ENCODE measurements at regions not wholly inside any gene's neighbourhood (a gene's known extent, or its start where the extent isn't known, plus 50 kb on each side); places are given as distances from the start of the nearest gene placed in this dataset.

DNA sequence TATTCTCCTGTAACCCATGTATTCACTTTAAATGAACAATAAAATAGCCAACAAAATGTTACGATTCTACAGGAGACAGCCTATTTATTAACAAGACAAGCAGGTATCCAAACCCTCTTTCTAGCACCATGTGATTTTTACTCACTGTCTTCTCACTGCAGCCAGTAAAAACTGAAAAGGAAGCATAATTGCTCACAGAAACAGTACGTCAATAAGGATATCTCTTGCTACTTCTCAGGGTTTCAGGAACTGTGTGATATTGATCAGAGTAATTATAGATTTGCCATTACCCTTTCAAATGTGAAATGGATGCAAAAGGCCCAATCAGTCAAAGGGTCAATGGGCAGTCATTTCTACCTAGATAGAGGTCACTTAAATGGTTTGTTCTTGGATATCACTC lies 1473.8 kb upstream of the DDX18 start:
- no peak for DNase-seq

- DNase-seq: no peak
These were observed 1448.3 kb upstream of the DDX18 start for GRCh38 chr2:116366212-116366611.

- no peak for DNase-seq
These were observed 1435.7 kb upstream of the DDX18 start for GRCh38 chr2:116378786-116379185.

DNA sequence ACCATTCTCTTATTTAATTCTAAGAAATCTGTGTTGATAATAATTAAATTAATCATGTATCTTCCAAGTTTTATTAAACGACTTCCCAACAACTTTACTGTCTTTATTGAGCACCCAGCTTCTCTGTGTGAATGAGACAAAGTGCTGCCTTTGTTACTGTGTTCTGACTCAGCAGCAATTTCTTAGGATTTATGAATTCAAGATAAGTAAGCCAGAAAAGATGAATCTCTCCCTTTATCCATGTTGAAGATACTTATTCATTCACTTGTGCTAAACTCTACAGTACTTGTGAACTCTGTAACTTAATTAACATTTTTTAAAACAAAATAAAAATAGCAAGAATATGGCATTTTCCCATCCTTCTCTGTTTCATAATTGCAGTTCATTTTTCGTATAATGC lies 1403.3 kb upstream of the DDX18 start:
- DNase-seq: no peak

GRCh38 chr2:116413659-116414058 lies 1400.8 kb upstream of the DDX18 start:
- DNase-seq: no peak

DNA sequence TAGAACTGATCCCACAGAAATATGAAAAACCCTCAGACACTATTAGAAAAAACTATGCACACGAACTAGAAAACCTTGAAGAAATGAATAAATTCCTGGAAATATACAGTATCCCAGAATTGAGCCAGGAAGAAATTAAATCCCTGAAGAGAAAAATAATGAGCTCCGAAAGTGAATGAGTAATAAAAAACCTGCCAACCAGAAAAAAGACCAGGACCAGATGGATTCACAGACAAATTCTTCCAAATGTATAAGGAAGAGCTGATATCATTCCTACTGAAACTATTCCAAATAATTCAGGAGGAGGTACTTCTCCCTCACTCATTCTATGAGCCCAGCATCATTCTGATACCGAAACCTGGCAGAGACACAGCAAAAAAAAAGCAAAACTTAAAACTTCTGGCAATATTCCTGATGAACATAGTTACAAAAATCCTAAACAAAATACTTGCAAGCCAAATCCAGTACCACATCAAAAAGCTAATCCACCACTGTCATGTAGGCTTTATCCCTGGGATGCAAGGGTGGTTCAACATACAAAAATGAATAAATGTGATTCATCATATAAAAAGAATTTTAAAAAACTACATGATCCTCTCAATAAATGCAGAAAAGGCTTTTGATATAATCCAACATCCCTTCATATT lies 1397.6 kb upstream of the DDX18 start:
- DNase-seq: no peak

GRCh38 chr2:116435648-116436047 lies 1378.8 kb upstream of the DDX18 start:
- no peak for DNase-seq

GRCh38 chr2:116440104-116440653 lies 1374.3 kb upstream of the DDX18 start:
- no peak for DNase-seq

DNA sequence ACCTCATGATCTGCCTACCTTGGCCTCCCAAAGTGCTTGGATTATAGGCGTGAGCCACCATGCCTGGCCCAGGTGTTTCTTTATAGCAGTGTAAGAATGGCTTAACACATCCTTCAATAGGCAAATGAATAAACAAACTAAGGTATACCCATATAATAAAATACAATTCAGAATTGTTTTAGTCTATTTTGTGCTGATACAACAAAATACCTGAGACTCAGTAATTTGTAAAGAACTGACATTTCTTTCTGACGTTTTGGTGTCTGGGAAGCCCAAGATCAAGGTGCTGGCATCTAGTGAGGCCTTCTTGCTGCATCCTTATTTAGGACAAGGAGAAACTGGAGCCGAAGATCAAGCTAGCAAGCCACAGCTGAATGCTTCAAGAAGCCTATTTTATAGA lies 1372.1 kb upstream of the DDX18 start:
- no peak for DNase-seq

- no peak for DNase-seq
These were observed 1370.1 kb upstream of the DDX18 start for GRCh38 chr2:116444256-116444872.

DNA sequence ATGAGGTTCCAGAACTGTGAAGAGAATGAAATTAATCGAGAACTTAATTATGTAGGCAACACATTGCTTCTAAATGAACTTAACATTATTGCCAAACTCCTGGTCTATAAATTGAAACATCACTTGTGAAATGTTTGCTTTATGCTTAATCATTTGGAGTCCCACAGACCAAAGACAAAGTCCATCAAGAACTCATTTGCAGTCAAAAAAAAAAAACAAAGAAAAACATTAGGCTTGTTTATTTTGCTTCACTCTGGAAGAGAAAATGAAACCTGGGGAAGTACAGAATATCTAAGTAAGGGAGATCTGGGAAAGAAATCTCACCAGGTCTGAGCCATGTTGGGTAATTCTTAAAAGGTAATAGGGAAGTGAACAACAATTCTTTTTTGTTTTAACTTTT lies 1363.5 kb upstream of the DDX18 start:
- DNase-seq: no peak

GRCh38 chr2:116452651-116453050 lies 1361.8 kb upstream of the DDX18 start:
- no peak for DNase-seq

- no peak for DNase-seq
These were observed 1358.1 kb upstream of the DDX18 start for GRCh38 chr2:116456429-116456828.

DNA sequence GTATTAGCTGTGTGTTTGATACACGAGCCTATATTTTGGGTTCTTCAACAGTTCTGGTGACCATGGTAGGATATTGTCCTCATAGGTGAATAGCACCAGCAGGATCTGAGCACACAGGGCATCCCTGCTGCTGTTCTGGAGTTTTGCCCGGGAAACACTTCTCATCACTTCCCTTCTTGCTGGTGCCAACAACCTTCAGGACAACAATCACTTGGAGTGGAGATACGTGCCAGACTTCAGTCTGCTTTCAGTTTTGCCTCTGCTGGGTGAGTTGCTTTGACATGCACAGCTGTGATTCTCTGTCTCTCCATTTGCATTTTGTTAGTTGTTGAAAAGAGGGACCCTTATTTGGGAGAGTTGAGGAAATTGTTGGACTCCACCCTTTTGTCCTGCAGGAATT lies 1347.2 kb upstream of the DDX18 start:
- no peak for DNase-seq

- no peak for DNase-seq
These were observed 1337.3 kb upstream of the DDX18 start for GRCh38 chr2:116477229-116477628.

GRCh38 chr2:116487336-116487735 lies 1327.2 kb upstream of the DDX18 start:
- DNase-seq: no peak

DNA sequence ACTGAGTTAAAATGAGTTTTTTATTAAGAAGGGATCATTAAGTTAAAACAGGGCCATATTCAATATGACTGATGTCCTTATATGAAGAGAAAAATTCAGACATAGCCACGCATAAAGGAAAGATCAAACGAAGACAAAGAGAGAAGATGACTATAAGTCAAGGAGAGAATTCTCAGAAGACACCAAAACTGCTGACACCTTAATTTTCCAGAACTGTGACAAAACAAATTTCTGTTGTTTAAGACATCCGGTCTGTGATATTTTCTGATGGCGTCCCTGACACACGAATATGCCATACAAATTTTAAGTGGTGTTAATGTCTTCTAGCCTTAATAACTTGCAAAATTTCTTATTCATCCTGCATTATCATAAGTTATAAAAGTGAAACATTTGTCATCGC lies 1325.2 kb upstream of the DDX18 start:
- DNase-seq: no peak

- DNase-seq: no peak
These were observed 1324.5 kb upstream of the DDX18 start for GRCh38 chr2:116489944-116490343.

GRCh38 chr2:116490511-116491145 lies 1323.9 kb upstream of the DDX18 start:
- DNase-seq: no peak

DNA sequence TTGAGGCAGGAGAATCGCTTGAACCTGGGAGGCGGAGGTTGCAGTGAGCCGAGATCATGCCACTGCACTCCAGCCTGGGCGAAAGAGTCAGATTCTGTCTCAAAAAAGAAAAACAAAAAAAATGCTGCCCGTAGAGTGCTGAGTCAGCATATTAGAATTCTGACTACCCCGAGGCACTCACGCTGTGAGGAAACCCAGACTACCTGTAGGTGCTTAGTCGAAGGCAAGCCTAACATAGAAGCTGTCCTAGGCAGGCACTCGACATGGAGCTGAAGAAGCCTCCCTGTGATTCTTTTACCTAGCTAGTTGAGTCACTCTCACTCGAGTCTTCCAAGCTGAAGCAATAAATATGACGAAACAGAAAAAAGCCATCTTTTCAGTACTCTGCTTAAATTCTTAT lies 1323.2 kb upstream of the DDX18 start:
- no peak for DNase-seq

GRCh38 chr2:116499389-116499788 lies 1315.1 kb upstream of the DDX18 start:
- peak; percentile 69 for DNase-seq

DNA sequence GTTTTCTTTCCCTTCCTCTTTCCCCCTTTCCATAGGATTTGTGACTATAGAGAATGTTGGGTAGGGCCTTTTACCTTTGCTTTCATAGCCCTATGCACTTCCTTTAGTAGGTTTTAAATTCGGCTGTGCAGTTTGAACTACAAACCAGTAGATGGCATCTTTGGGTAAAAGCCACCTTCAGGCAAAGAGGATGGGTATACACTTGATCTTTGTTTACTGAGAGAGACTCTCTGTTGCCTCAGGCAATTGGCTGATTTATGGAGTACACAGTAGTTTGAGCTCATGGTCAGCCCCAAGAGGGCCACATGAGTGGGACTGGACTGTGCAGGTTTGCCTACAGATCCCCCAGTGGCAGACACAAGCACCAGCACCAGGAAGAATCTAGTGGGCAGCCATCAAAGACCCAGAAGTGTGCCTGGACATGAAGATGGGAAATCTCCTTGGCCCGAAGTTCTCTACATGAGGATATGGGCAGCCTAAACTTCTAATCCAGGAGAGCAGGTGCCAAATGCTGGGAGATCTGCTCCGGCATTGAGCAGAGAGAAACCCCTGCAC lies 1304.3 kb upstream of the DDX18 start:
- peak; percentile 81 for DNase-seq

DNA sequence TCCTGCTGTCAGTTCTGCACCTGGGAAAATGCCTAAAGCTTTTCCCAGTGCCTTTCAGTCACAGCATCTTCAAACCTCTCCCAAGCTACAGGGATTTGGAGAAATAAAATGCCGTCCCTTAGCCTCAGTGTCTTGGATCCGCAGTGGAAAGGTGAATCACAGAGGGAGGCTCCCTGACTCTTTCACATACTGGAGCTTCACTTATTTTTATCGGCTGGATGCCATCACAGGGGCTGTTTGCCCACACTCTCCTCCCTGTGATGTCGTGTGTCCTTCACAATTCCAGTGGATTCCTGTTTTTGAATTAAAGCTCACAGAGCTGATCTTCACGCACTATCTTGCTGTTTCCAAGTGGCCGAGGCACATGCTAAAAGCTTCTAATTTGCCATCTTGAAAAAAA lies 1303.1 kb upstream of the DDX18 start:
- no peak for DNase-seq

- no peak for DNase-seq
These were observed 1300.5 kb upstream of the DDX18 start for GRCh38 chr2:116513991-116514390.

Measured in NCI-H748 treated with DMSO at 0.1 percent for 48 hours (cell line).